MM.1S (cell line): ENCODE measurements at regions not wholly inside any gene's neighbourhood (a gene's known extent, or its start where the extent isn't known, plus 50 kb on each side); places are given as distances from the start of the nearest gene placed in this dataset.

Experiments used
- DNase-seq: peaks from one replicate; pipeline ENCODE4 v3.0.0-alpha.2; 2015
- H2AFZ ChIP-seq: fragments of 300-600 bp; sonication (generic); 2 replicates; pipeline ENCODE4 v1.6.0; 2016; ENCODE audit warnings: antibody characterized with exemption, low read length
- H3F3A ChIP-seq: fragments of 300-600 bp; sonication (generic); 2 replicates; pipeline ENCODE4 v1.6.1; 2016; ENCODE audit warnings: mild to moderate bottlenecking, antibody characterized with exemption, low read length, moderate library complexity, mixed read lengths; ENCODE audit not compliant: insufficient read depth
- H3K27ac ChIP-seq: fragments of 300-600 bp; sonication (generic); 2 replicates; pipeline ENCODE4 v1.5.1; 2016; ENCODE audit warnings: mild to moderate bottlenecking, low read length
- H3K27me3 ChIP-seq: fragments of 300-600 bp; sonication (generic); replicated peaks from 2 replicates; pipeline ENCODE4 v1.6.0; 2016; ENCODE audit warnings: low read length; ENCODE audit not compliant: insufficient read depth
- H3K36me3 ChIP-seq: fragments of 300-600 bp; sonication (generic); replicated peaks from 2 replicates; pipeline ENCODE4 v1.6.1; 2016; ENCODE audit warnings: mild to moderate bottlenecking, low read length, mixed read lengths; ENCODE audit not compliant: insufficient read depth
- H3K4me1 ChIP-seq: fragments of 300-600 bp; sonication (generic); 2 replicates; pipeline ENCODE4 v1.6.1; 2016; ENCODE audit warnings: low read length, mixed read lengths
- H3K4me2 ChIP-seq: fragments of 300-600 bp; sonication (generic); 2 replicates; pipeline ENCODE4 v1.6.0; 2016; ENCODE audit warnings: low read depth, low read length
- H3K4me3 ChIP-seq: fragments of 300-600 bp; sonication (generic); 2 replicates; pipeline ENCODE4 v1.5.1; 2016; ENCODE audit warnings: low read length, mixed read lengths
- H3K79me2 ChIP-seq: fragments of 300-600 bp; sonication (generic); 2 replicates; pipeline ENCODE4 v1.6.1; 2016; ENCODE audit warnings: mixed run types, low read length, mixed read lengths
- H3K9ac ChIP-seq: fragments of 300-600 bp; sonication (generic); 2 replicates; pipeline ENCODE4 v1.6.1; 2016; ENCODE audit warnings: low read length, mixed read lengths
- H3K9me2 ChIP-seq: fragments of 300-600 bp; sonication (generic); replicated peaks from 2 replicates; pipeline ENCODE4 v1.6.1; 2016; ENCODE audit warnings: mild to moderate bottlenecking, low read length, mixed read lengths; ENCODE audit not compliant: insufficient read depth
- H3K9me3 ChIP-seq: fragments of 300-600 bp; sonication (generic); replicated peaks from 2 replicates; pipeline ENCODE4 v1.6.1; 2016; ENCODE audit warnings: mild to moderate bottlenecking, low read length, mixed read lengths; ENCODE audit not compliant: insufficient read depth
- H4K20me1 ChIP-seq: fragments of 300-600 bp; sonication (generic); 2 replicates; pipeline ENCODE4 v1.6.1; 2016; ENCODE audit warnings: mild to moderate bottlenecking, low read length, moderate library complexity, mixed read lengths; ENCODE audit not compliant: insufficient read depth
- EZH2 ChIP-seq: fragments of 300-600 bp; sonication (generic); optimal IDR thresholded peaks from 2 replicates; pipeline ENCODE3; 2017; ENCODE audit warnings: low read depth, mild to moderate bottlenecking, antibody characterized with exemption, low read length, mixed read lengths
- EZH2phosphoT487 ChIP-seq: fragments of 300-600 bp; sonication (generic); IDR thresholded peaks from 2 replicates; pipeline ENCODE4 v1.6.1; 2018; ENCODE audit warnings: antibody characterized with exemption, low read length
- TF ChIP-seq, protein P1 (sequence below): fragments of 300-600 bp; sonication (generic); IDR thresholded peaks from 2 replicates; pipeline ENCODE4 v1.5.1; 2016; ENCODE audit warnings: antibody characterized with exemption, low read length, mixed read lengths

DNA sequence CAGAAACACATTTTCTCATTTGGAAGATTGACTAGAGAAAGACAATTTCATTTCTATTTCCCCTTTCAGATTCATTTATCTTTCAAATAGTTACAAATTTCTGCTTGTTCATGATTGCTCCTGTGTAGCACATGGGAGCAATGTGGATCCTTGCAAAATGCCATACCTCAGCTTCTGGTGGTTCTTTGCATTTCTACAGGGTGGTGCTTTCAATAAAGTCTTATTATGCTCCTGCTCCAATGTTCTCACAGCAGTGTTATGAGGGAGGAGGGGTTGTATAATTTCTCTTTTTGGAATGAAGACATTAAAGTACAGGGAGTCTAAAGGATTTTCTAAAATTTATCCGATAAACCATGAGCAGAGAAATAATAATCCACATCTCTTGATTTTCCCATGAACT, 280.1 kb upstream of the ATP10A start:
- Histone ChIP-seq H3K9ac (no peak overlapping the region), H3K27ac (no peak overlapping the region), H2AFZ (no peak overlapping the region), H3K4me2 (no peak overlapping the region), H3K9me2 (no peaks in the 10 kb centered on the region), H3K79me2 (no peaks in the 10 kb centered on the region), H3K9me3 (no peaks in the 10 kb centered on the region), H3K27me3 (no peaks in the 10 kb centered on the region), H4K20me1 (no peaks in the 10 kb centered on the region), H3K4me1 (no peaks in the 10 kb centered on the region), H3F3A (no peaks in the 10 kb centered on the region), H3K4me3 (no peak overlapping the region), H3K36me3 (no peaks in the 10 kb centered on the region)
- no peak for TF ChIP-seq EZH2phosphoT487
- TF ChIP-seq, protein P1, sequence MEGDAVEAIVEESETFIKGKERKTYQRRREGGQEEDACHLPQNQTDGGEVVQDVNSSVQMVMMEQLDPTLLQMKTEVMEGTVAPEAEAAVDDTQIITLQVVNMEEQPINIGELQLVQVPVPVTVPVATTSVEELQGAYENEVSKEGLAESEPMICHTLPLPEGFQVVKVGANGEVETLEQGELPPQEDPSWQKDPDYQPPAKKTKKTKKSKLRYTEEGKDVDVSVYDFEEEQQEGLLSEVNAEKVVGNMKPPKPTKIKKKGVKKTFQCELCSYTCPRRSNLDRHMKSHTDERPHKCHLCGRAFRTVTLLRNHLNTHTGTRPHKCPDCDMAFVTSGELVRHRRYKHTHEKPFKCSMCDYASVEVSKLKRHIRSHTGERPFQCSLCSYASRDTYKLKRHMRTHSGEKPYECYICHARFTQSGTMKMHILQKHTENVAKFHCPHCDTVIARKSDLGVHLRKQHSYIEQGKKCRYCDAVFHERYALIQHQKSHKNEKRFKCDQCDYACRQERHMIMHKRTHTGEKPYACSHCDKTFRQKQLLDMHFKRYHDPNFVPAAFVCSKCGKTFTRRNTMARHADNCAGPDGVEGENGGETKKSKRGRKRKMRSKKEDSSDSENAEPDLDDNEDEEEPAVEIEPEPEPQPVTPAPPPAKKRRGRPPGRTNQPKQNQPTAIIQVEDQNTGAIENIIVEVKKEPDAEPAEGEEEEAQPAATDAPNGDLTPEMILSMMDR = no peak
- TF ChIP-seq EZH2 = no peak
- DNase-seq = no peak

GRCh38 chr15:26134812-26135211, 271.7 kb upstream of the ATP10A start:
- H3K9ac ChIP-seq = no peak overlapping the region
- no peak overlapping the region for H2AFZ ChIP-seq
- no peaks in the 10 kb centered on the region for H3F3A ChIP-seq
- no peak overlapping the region for H3K4me3 ChIP-seq
- TF ChIP-seq, protein P1 = no peak
- no peak for TF ChIP-seq EZH2phosphoT487
- no peak for TF ChIP-seq EZH2
- no peaks in the 10 kb centered on the region for H3K36me3 ChIP-seq
- no peak for DNase-seq
- H3K9me3 ChIP-seq = no peaks in the 10 kb centered on the region
- H3K4me2 ChIP-seq = no peak overlapping the region
- H3K27me3 ChIP-seq = no peaks in the 10 kb centered on the region
- H3K79me2 ChIP-seq = no peaks in the 10 kb centered on the region
- H3K4me1 ChIP-seq = no peaks in the 10 kb centered on the region
- no peaks in the 10 kb centered on the region for H4K20me1 ChIP-seq
- no peaks in the 10 kb centered on the region for H3K9me2 ChIP-seq
- H3K27ac ChIP-seq = no peak overlapping the region

- H3K9ac ChIP-seq = no peak overlapping the region
- H3K4me3 ChIP-seq = no peak overlapping the region
- no peaks in the 10 kb centered on the region for H3K27me3 ChIP-seq
- no peak overlapping the region for H3K4me2 ChIP-seq
- no peaks in the 10 kb centered on the region for H3K9me3 ChIP-seq
- TF ChIP-seq, protein P1 = no peak
- TF ChIP-seq EZH2 = no peak
- no peak for TF ChIP-seq EZH2phosphoT487
- H2AFZ ChIP-seq = no peak overlapping the region
- H4K20me1 ChIP-seq = no peaks in the 10 kb centered on the region
- H3K79me2 ChIP-seq = no peaks in the 10 kb centered on the region
- H3K27ac ChIP-seq = no peak overlapping the region
- H3K36me3 ChIP-seq = no peaks in the 10 kb centered on the region
- no peaks in the 10 kb centered on the region for H3K4me1 ChIP-seq
- no peak for DNase-seq
- no peaks in the 10 kb centered on the region for H3K9me2 ChIP-seq
- no peaks in the 10 kb centered on the region for H3F3A ChIP-seq
Measured at GRCh38 chr15:26134152-26134551, 271.0 kb upstream of the ATP10A start.

DNA sequence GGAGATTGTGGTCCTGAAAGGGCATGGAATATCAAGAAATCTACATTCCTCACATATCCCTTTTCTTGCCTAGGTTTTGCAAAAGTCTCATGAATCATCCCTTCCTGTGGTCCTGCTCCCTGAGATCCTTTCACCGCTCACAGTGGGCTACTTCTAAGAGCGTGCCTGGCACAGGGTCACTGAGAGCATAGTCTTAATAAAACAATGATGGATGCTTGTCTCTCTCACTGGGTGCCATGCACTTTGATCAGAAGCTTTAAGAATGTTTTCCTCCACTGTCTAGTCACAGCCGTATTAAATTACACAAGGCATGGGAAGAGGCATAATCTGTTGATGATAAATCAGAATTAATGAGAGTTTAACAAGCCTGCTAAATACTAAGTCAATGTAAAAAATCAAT, 269.7 kb upstream of the ATP10A start:
- no peaks in the 10 kb centered on the region for H3F3A ChIP-seq
- H3K36me3 ChIP-seq = no peaks in the 10 kb centered on the region
- H3K9me3 ChIP-seq = no peaks in the 10 kb centered on the region
- TF ChIP-seq, protein P1 = no peak
- no peak for TF ChIP-seq EZH2phosphoT487
- TF ChIP-seq EZH2 = no peak
- H3K4me3 ChIP-seq = no peak overlapping the region
- no peaks in the 10 kb centered on the region for H3K4me1 ChIP-seq
- H3K27ac ChIP-seq = no peak overlapping the region
- H2AFZ ChIP-seq = no peak overlapping the region
- DNase-seq = no peak
- H3K9me2 ChIP-seq = no peaks in the 10 kb centered on the region
- H4K20me1 ChIP-seq = no peaks in the 10 kb centered on the region
- H3K4me2 ChIP-seq = no peak overlapping the region
- H3K79me2 ChIP-seq = no peaks in the 10 kb centered on the region
- no peak overlapping the region for H3K9ac ChIP-seq
- H3K27me3 ChIP-seq = no peaks in the 10 kb centered on the region
